T-helper 9 cell (primary cell): ENCODE measurements at regions not wholly inside any gene's neighbourhood (a gene's known extent, or its start where the extent isn't known, plus 50 kb on each side); places are given as distances from the start of the nearest gene placed in this dataset.
"Not testable (repeated sequence)": the region's sequence is repeated elsewhere in the genome, so short reads cannot be mapped to it uniquely, and the experiment has no call there.

ENCODE experiments used
- DNase-seq: peaks from one replicate; pipeline ENCODE4 v3.0.0-alpha.2; 2020

DNA sequence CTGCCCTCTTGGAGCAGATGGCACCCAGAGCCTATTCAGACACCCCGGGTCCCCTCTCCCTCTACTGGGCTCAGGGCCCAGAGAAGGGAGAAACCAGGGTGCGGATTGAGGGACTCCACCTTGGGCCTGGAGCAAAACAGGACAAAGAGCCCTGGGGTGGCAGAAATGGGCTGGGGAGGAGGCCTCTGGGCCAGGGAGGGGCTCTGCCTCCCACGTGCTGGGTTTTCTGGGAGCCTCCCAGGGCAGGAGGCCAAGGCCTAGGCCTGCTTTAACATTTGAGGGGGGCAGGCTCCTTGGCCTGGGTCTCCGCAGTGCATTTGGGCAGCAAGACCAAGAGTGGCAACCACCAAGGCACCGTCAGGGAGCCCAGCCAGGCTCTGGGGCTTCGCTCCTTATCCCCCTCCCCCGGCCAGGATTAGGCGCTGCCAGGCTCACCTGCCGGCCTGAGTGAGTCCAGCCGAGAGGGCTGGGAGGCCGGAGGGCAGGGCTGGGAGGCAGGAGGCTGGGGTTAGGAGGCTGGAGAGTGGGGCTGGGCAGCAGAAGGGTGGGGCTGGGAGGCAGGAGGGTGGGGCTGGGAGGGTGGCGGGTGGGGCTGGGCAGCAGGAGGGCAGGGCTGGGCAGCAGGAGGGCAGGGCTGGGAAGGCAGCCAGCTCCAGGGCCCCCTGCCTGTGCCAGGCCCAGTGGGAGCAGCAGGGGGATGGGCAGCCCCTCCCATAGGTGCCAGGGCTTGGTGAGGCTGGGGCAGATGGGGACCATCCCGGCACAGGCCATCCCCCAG lies 101.8 kb upstream of the EIF5 start:
- DNase-seq, result no peak

DNA sequence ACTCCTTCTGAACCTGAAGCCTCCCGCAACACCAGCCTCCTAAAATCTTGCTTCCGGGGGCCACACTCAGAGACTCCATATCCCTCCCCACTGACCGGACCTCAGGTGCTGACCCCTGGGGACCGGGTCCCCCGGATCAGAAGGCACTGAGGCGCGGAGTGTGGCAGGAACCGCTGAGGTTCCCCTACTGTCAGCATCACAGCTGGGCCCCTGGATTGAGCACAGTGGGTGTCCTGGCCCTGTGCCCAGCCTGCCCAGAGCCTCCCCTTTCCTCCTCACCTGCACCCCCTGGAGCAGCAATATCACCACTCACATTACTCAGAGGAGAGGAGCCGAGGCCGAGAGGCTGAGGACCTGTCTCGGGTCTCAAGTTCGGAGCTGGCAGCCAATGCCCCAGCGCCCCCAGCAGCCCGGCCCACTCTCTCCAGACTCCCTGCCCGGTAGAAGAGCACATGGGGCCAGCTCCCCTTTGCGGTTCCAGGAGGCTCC lies 101.2 kb upstream of the EIF5 start:
- no peak for DNase-seq

DNA sequence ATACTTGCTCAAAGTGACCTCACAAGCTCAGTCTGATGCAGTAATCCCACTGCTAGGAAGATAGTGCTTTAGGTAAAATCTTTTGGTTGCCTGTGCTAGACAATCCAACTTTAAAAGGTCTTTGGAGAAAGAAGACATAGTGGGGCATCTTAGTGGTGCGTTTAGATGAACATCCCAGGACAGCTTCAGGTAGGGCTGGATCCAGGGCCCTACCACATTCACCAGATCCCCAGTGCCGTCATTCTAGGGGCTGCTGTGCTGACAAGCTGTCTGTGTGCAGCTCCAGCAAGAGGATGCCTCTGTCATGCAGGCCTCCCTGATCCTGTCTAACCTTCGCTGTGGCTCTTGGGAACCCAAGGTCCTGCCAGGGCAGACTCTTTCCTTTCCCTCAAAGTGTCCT lies 100.7 kb upstream of the EIF5 start:
- no peak for DNase-seq

DNA sequence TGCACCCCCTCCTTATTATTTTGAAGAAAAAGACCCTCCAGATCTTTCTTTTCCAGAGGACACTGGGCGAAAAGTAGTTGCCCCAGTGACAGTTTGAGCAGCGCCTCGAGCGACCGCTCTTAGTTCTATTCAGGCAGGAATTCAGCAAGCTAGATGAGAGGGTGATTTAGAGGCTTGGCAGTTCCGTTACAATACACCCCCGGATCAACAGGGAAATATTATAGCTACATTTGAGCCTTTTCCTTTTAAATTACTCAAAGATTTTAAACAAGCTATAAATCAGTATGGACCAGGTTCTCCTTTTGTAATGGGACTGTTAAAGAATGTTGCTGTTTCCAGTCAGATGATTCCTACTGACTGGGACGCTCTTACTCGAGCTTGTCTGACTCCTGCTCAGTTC lies 99.2 kb upstream of the EIF5 start:
- not testable (repeated sequence) for DNase-seq

DNA sequence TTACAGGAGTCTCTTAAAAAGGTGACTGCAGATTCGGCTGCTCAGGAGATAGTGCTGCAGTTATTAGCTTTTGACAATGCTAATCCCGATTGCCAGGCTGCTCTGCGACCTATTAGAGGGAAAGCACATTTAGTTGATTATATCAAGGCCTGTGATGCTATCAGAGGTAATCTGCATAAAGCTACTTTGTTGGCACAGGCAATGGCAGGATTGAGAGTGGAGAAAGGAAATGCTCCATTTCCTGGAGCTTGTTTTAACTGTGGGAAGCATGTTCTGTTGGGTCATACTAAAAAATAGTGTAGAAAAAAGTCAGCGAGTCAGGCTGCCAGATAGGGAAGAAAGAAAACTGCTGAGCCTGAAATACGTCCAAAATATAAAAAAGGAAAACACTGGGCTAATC lies 98.5 kb upstream of the EIF5 start:
- not testable (repeated sequence) for DNase-seq

DNA sequence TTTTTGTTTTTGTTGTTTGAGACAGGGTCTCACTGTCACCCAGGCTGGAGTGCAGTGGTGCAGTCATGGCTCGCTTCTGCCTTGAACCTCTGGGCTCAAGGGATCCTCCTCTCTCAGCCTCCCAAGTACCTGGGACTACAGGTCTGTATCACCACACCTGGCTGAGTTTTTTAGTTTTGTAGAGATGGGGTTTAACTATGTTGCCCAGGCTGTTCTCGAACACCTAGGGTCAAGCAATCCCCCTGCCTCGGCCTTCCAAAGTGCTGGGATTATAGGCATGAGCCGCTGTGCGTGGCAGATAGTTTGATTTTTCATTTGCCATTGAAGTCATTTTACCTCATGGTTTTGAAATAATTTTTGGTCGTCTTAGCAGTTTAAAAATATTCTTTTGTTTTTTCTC lies 94.3 kb upstream of the EIF5 start:
- DNase-seq, result no peak

DNA sequence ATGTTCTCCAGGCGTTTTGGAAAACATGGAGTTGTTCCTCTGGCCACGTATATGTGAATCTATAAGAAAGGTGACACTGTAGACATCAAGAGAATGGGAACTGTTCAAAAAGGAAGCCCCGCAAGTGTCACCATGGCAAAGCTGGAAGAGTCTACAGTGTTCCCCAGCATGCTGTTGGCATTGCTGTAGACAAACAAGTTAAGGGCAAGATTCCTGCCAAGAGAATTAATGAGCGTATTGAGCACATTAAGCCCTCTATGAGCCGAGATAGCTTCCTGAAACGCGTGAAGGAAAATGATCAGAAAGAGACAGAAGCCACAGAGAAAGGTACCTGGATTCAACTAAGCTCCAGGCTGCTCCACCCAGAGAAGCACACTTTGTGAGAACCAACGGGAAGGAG lies 92.5 kb upstream of the EIF5 start:
- no peak for DNase-seq

DNA sequence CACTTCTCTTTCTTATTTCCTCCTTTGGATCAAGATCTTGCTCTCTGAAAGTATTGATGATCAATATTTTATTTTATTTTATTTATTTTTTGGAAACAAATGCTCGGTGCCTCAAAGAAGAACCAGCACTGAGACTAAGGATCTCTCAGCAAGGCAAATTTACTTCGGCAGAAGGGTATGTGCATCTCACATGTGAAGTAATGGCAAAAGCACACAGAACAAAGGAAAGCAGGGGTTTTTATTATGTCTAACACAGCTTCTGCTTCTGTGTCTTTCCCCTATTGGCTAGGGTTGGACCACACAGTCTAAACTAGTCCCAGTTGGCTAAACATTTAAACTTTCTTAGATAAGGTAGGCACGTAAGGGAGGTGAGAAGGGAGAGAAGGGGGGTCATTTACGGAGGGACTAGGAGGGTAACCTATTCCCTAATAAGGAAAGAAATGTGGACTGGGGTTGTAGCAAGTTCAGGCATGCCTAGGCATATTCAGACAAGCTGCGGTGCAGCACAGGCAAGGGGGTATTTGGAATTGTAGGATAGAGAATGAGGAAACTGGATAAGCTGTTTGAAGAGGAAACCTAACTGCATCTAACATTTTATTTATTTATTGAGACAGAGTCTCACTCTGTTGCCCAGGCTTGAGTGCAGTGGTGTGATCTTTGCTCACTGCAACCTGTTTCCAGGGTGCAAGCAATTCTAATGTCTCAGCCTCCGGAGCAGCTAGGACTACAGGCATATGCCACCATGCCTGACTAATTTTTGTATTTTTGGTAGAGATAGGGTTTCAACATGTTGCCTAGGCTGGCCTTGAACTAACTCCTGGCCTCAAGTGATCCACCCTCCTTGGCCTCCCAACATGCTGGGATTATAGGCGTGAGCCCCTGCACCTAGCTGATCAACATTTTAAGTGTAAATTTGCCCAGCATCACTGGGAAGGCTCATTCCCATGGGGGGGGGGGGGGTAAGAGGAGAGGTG lies 90.0 kb upstream of the EIF5 start:
- DNase-seq, result no peak

DNA sequence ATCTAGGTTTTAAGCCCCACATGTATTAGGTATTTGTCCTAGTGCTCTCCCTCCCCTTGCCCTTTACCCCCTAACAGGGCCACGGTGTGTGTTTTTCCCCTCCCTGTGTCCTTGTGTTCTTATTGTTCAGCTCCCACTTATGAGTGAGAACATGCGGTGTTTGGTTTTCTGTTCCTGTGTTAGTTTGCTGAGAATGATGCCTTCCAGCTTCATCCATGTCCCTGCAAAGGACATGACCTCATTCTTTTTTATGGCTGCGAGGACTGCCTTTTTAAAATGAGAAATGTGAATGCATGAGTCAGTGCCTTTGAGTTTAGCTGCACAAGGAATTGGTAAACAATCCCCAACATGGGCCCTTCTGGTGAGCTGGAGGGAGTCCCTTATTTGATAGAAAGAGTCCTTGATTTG lies 88.4 kb upstream of the EIF5 start:
- DNase-seq, result not testable (repeated sequence)

DNA sequence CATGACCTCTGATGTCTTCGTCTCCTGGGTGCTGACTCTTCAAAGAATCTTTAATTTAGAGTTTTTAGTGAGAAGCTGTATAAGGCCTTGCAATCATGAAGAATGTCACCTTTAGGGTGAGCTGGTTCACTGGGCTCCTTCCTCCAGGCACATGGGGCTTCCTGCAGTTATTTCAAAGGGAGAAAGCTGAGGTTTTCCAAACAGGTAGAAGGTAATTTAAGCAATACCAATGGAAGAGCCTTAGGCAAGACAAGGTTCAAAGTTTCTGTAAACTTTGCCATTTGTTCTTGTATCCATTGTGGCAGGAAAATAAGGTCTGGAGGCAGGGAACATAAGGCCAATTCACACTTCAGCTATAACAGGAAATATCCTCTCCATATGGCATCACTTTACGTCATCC lies 88.0 kb upstream of the EIF5 start:
- no peak for DNase-seq

DNA sequence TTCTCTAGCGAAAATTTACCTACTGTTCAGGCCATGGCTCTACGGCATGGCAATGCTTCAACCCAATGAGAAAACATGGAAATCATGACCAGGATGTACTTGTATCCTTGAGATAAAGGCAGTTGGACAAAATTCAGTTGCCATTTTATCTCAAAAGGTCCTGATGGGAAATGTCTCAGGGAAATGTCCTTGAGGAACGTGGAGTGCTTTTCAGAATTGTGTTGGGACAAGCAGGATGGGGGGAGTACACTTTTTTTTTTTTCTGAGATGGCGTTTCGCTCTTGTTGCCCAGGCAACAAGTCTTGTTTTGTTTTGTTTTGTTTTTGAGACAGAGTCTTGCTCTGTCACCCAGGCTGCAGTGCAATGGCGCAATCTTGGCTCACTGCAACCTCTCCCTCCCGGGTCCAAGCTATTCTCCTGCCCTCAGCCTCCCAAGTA lies 86.8 kb upstream of the EIF5 start:
- no peak for DNase-seq

DNA sequence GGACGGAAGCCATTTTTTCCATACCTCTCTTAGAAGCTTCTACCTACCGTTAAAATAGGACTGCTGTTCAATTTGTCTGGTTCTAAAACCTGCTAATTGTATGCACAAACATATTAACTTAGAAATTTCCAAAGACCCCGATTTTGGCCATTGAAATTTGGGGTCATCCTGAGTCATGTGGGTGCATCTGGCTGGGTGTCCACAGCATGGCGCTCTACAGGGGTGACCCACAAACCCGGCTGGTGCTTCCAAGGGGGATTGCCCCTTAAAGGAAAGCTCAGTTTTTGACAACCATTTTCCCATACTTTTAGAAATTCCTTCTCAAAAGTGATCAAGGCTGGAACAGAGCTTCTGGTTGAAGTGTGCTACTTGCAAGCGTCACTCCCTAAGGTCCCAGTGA lies 83.9 kb upstream of the EIF5 start:
- no peak for DNase-seq

DNA sequence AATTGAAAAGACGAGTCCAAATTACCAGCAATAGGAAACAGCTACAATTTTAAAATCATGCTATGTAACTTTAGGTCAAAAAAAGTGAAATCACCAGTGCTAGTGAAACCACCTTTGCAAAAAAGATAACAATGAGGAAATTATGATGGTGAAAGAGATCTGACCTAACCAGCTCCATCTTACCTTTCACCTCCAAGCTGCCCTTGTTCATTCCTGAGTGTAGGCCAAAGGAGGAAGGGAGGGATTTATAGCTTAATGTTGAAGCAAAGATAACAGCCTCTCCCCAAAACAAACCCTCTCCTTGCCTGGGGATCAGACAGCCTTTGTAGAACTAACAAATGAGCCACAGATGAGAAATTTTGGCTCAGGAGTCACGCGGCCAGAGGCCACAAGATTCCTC lies 83.2 kb upstream of the EIF5 start:
- no peak for DNase-seq

DNA sequence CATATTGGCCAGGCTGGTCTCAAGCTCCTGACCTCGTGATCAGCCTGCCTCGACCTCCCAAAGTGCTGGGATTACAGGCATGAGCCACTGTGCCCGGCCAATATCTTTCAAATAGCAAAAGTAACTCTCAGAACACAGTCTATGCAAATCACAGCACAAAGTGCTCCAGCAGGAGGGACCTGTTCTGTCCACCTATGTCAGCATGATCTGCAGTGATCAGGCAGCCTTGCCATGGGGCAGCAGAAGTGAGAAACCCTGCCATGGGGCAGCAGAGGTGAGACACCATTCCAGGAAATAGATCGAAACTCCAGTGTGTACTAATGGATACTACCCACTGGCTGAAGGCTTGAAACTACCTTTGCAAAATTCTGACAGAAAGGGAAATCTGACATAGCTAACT lies 78.5 kb upstream of the EIF5 start:
- DNase-seq, result no peak

DNA sequence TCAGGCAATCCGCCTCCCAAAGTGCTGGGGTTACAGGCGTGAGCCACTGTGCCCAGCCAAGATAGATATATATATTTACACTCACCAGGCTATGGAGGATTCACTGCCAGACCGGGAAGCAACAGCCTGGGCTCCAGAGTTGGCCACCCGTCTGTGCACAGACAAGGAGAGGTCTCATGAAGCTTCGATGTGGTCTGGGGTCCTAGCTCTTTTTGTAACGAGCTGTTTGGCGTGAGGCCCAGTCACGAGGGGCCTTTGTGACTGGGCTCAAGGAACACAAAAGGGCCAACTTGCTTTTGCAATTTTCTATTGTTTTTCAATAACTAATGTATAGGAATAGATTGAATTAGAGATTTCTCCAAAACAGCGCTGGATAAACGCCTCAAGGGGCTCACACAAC lies 77.6 kb upstream of the EIF5 start:
- DNase-seq, result no peak

DNA sequence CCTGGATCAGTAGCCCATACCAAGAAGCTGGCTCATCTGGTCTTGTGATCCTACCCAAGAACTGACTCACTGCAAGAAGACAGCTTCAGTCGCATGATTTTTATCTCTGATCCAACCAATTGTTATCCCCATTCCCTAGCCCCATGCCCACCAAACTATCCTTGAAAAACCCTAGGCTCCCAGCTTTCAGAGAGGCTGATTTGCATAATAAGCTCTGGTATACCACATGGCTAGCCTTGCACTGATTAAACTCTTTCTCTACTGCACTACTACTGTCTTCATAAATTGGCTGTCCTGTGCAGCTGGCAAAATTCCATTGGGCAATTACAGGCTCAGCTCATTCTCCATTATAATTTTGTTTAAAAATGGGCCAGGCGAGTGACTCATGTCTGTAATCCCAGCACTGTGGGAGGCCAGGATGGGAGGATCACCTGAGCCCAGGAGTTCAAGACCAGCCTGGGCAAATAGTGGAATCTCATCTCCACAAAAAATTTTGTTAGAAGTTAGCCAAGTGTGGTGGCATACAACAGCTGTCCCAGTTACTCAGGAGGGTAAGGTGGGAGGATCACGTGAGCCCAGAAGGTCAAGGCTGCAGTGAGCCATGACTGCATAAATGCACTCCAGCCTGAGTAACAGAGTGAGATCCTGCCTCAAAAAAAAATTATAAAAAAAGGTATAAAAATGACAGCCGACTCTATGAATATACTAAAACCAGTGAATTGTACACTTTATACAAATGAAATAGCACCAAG lies 76.7 kb upstream of the EIF5 start:
- no peak for DNase-seq

DNA sequence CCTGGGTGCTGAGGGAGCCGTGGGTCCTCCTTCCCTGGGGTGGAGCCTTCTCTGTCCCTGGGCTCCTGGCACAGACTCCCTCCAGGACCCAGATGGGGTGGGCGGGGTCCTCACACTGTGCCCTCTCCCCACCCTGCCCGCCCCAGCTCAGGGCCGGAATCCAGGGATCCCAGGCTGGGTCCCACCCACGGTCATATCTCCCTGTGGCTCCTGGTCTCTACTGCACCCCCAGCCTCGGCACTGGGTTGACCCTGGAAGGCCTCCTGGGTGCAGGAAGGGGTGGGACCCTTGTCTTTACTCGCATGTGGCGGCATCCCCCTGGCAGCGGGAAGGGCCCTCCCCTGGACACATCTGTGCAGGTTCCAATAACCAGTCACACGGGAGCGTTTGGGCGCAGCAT lies 75.8 kb upstream of the EIF5 start:
- DNase-seq, result no peak

DNA sequence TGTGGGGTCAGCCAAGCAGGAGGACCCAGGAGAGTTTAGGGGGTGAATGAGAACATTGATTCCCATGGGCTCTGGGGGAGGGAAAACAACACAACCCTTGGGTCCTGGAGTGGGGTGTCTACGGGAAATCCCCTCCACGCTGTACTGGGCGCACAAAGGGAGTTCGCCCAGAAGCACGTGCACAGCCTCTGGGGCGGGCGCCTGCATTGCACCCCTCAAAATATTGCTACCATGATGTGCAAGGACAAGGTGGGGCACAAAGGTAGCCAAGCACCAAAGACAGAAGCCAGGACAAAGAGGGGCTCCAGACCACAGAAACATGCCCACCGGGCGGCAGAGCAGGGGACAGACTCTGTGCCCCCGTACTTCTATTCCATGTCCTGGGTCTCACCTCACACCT lies 74.9 kb upstream of the EIF5 start:
- DNase-seq, result no peak

DNA sequence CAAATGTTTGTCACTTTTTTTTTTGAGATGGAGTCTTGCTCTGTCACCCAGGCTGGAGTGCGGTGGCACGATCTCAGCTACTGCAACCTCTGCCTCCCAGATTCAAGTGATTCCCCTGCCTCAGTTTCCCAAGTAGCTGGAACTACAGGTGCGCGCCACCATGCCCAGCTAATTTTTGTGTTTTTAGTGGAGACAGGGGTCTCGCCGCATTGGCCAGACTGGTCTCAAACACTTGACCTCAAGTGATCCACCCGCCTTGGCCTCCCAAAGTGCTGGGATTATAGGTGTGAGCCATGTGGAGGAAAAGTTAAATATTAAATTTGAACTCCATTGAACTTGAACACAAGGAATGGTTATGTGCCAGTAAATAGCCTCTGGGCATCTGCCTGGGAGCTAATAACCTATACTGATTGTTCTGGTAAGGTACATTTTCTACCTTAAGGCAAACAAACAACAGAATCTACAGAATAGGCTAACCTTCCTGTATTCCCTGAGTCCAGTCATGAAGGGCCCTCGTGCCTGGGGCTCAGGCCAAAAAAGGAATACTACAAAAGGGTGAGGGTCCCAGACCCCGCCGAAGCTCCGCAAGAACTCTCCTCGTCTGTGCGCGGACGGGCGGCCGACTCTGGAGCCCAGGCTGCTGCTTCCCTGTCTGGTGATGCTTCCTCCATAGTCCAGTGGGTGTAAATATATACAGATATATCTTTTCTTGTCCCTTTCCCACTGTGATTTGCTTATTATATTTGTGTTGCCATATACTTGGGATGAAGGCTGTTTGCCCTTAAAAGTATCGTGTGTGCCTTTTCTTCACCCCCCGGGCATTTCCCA lies 74.0 kb upstream of the EIF5 start:
- no peak for DNase-seq

DNA sequence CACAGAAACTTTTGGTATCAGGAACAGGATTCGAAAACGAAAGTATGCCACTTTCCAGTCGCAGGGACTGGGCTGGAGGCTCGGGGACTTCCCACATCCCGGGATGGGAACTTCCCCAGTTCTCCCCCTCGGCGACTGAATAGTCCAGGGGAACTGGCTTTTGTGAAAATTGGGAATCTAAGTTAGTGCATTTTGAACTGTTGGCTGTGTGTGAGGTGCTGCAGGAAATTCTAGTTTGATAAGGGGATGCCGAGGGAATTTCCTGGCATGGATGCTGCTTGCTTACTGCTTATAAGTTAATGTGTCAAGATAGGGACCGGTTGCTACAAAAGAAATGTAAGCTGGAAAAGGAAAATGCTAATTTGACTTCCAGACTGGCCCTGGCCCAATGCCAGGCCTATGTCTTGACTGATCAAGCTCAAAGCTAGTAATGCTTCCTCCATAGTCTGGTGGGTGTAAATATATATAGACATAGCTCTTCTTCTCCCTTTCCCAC lies 73.4 kb upstream of the EIF5 start:
- no peak for DNase-seq

DNA sequence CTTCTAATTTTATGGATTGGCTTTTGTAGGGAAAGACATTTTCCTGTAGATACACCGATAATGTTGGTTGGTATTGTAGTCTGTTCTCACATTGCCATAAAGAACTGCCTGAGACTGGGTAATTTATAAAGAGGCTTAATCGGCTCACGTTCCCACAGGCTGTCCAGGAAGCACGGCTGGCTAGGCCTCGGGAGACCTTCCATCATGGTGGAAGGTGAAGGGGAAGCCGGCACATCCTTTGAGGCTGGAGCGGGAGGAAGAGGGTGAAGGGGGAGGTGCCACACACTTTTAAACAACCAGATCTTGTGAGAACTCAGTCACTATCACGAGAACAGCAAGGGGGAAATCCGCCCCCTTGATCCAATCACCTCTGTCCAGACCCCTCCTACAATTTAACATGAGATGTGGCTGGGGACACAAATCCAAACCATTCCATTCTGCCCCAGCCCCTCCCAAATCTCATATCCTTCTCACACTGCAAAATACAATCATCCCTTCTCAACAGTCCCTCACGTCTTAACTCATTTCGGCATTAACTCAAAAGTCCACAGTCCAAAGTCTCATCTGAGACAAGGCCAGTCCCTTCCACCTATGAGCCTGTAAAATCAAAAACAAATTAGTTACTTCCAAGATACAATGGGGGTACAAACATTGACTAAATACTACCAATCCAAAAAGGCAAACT lies 66.7 kb upstream of the EIF5 start:
- no peak for DNase-seq
